ENCODE measurements at regions not wholly inside any gene's neighbourhood (a gene's known extent, or its start where the extent isn't known, plus 50 kb on each side); places are given as distances from the start of the nearest gene placed in this dataset.

- Histone ChIP-seq H3K9ac (replicated peaks; ENCODE audit: extremely low read depth, insufficient read depth, low read length) (no peak overlapping the region), H3K4me1 (ENCODE audit: control insufficient read depth, extremely low read depth, insufficient read depth, low read length) (peaks cover 16% of the 10 kb centered on the region), H3K27ac (ENCODE audit: insufficient read depth, low read depth, low read length) (no peak overlapping the region), H3K4me3 (replicated peaks in 1 of 3; ENCODE audit: insufficient read depth in 1 of 3, low read depth in 1 of 3, low read length in 3 of 3) (no peak overlapping the region), H2AFZ (ENCODE audit: low read depth, low read length) (peak overlapping the region; percentile 78), H3K4me2 (ENCODE audit: insufficient read depth, low read length) (no peak overlapping the region), H3K36me3 (ENCODE audit: control insufficient read depth in 2 of 2, extremely low read depth in 1 of 2, insufficient read depth in 2 of 2, low read length in 2 of 2) (no peaks in the 10 kb centered on the region), H3K9me3 (replicated peaks; ENCODE audit: control insufficient read depth, insufficient read depth, low read length) (no peaks in the 10 kb centered on the region), H3K27me3 (ENCODE audit: control insufficient read depth in 2 of 2, insufficient read depth in 2 of 2, low read length in 2 of 2) (no peaks in the 10 kb centered on the region), H3K79me2 (ENCODE audit: control insufficient read depth, insufficient read depth, low read length) (no peaks in the 10 kb centered on the region), H4K20me1 (replicated peaks; ENCODE audit: control insufficient read depth, extremely low read depth, insufficient read depth, low read length) (no peaks in the 10 kb centered on the region), H3K9me1 (replicated peaks; ENCODE audit: control insufficient read depth, extremely low read depth, insufficient read depth, low read length) (no peaks in the 10 kb centered on the region)
- no TSS peak for BruUV-seq (replicated peaks)
- ChIA-PET POLR2A (no interaction called here), CTCF (no interaction called here)
- DNase-seq (ENCODE audit: low read depth, low spot score) (no peak), FAIRE-seq (peak; percentile 8)
- dilution Hi-C loops (cut with MboI; ENCODE audit: extremely low pct_ligation_motif_present, low sequenced_read_pairs) (no loop called here), intact Hi-C loops (cut with micrococcal nuclease) (loop anchor here (5.0 kb wide), 1 partner anchor 46 kb away; no protein-coding TSS in a partner anchor)
- TF ChIP-seq CTCF (IDR thresholded peaks at IDR 0.05; ENCODE audit: extremely low read depth in 1 of 2, insufficient read depth in 1 of 2, low read depth in 1 of 2, low read length in 2 of 2) (no peak), JUN (IDR thresholded peaks at IDR 0.05; ENCODE audit: borderline replicate concordance, insufficient read depth, insufficient read length, low read depth) (no peak), POLR2AphosphoS5 (IDR thresholded peaks at IDR 0.05; ENCODE audit: insufficient read depth, low read depth, low read length) (no peak), POLR2A (IDR thresholded peaks at IDR 0.05; ENCODE audit: low read depth, low read length) (no peak), MAX (IDR thresholded peaks at IDR 0.05; ENCODE audit: insufficient read depth, insufficient read length) (no peak), FOS (IDR thresholded peaks at IDR 0.05; ENCODE audit: borderline replicate concordance, insufficient read depth, low read length) (no peak), EZH2 (IDR thresholded peaks at IDR 0.05; ENCODE audit: borderline replicate concordance, low read depth, low read length, severe bottlenecking) (no peak), GATA2 (IDR thresholded peaks at IDR 0.05; ENCODE audit: insufficient read depth, insufficient read length, low read depth, low read length) (no peak), MYC (IDR thresholded peaks at IDR 0.05; ENCODE audit: low read depth, low read length) (no peak)
Observed at GRCh38 chr6:18326001-18326400, 61.1 kb upstream of the RNF144B start.

All from endothelial cell of umbilical vein (primary cell).